Activated CD4-positive, alpha-beta T cell treated with anti-CD3 and anti-CD28 coated beads, Interleukin-2, amount 50 U/mL, for 24 hours (primary cell): ENCODE measurements at regions not wholly inside any gene's neighbourhood (a gene's known extent, or its start where the extent isn't known, plus 50 kb on each side); places are given as distances from the start of the nearest gene placed in this dataset.
"Not testable (repeated sequence)": the region's sequence is repeated elsewhere in the genome, so short reads cannot be mapped to it uniquely, and the experiment has no call there.

Experiments
- DNase-seq, 2 donors: peaks; one replicate each; pipeline ENCODE4 v3.0.0-alpha.2; 2020; ENCODE audit warnings: low read depth in 1 of 2, low spot score in 1 of 2

- DNase-seq = no peak
Measured at GRCh38 chr10:78236416-78237015, 202.9 kb downstream of the RPS24 start.

- DNase-seq = not testable (repeated sequence)
Measured at GRCh38 chr10:78237951-78238350, 204.3 kb downstream of the RPS24 start.

GRCh38 chr10:78247266-78247665 lies 213.6 kb downstream of the RPS24 start:
- DNase-seq = no peak

DNA sequence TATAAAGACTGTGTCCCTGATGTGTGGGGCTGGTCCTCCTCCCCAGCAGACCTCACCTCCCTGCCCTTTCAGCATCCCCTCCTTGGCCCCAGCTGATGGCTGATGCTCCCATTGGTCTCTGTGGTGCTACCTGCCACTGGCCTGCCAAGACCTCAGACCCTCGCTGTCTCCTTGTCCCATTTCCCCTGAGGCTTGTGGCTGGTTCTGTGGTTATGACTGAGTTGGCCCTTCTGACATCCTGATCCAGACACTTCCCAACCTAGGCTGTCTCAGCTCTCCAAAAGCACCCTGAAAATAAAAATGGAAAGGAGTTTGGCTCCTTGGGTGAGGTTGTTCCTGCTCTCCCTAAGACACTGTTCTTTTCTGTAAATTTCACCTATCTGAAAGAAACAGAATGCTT lies 214.2 kb downstream of the RPS24 start:
- DNase-seq = no peak

- no peak for DNase-seq
Measured at GRCh38 chr10:78248651-78249464, 215.2 kb downstream of the RPS24 start.

- DNase-seq = no peak
Measured at GRCh38 chr10:78249690-78250089, 216.0 kb downstream of the RPS24 start.

DNA sequence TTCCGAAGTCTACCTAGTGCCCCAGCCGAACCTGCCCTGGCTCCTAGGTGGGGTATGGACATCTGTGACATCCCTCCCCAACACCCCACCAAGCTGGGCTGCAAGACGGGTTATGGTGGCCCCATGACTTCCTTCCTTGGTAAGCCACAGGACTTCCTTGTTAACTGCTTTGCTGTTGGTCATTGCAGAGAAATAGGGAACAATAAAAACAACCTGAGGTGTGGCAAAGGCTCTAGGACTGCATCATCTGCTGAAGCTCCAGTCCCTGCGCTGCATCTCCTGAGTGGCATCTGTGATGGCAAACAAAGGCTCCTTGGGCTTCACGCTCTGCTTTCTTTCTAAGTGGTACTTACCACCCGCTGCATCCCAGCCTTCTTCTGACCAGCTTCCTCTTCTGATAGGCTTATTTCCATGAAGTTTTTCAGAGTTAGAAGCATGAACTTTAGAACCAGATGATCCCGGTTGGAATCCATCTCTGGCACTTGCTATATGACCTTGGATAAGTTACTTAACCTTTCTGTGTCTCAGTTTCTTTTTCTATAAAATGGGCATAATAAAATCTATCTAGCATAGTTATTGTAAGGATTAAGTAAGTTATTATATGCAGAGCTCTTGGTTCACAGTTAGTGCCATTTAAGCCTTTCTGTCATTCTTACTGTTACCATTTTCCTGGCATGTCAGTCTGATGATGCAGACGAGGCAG lies 216.8 kb downstream of the RPS24 start:
- no peak for DNase-seq

- no peak for DNase-seq
Measured at GRCh38 chr10:78251016-78251385, 217.3 kb downstream of the RPS24 start.

GRCh38 chr10:78252286-78252685 lies 218.6 kb downstream of the RPS24 start:
- no peak for DNase-seq

GRCh38 chr10:78253063-78253853 lies 219.6 kb downstream of the RPS24 start:
- no peak for DNase-seq

DNA sequence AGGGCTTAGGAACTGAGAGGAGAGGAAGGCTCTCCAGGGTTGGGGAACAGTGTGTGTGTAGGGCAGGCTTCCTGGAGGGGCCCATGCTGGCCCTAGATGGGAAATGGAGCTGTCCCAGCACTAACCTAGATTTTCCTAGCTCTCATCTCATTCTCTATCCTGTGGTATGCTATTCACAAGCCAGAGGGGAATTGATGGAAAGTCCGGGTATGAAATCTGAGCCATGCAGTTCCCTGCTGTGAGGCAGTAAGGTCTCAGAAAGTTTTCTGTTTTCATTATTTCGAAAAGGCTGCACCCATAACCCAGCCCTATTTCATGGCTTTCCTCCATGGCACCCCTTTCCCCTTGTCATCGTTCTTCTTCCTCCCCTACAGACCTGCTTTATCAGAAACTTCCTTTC lies 220.3 kb downstream of the RPS24 start:
- no peak for DNase-seq

DNA sequence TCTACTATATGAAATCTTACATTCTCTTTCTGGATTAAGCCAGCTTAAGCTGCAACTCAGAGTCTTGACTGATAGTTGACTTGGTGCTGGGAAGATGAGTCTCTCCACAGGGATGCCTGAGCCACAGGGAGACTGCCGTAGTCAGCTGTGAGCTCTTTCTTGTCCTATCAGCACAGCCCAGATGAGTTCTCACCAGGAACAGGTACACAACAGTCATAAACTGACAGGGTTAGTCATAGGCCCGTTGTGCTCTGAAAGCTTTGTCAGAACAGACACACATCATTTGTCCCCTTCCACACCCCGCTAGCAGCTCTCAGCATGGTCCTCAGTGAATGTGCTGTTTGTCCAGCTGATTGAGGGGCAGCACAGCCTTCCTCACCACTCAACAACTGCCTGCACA lies 221.6 kb downstream of the RPS24 start:
- DNase-seq = no peak

- no peak for DNase-seq
Measured at GRCh38 chr10:78255796-78256638, 222.4 kb downstream of the RPS24 start.

DNA sequence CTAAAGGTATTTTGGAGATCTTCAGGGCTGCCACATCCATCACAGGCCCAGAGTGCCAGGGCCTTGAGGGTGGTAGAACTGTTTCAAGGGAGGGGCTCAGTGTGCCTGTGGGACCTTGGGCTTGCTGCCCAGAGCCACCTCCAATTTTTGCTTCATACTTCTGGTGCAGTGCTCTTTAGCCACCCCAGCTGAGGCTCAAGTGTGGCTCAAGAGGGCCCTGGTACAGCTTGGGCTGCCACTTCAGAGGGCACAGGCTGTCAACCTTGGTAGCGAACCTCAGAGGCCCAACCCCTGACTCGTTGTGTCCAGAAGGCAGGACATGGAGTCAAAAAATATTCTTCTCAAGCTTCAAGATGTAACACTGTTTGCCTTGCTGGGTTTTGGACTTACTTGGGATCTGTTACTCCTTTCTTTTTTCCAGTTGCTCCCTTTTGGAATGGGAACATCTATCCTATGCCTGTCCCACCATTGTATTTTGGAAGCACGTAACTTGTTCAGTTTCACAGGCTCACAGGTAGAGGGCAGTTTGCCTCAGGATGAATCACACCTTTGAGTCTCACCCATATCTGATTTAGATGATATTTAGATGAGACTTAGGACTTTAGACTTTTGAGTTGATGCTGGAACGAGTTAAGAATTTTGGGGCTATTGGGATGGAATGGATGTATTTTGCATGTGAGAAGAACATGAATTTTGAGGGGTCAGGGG lies 224.8 kb downstream of the RPS24 start:
- no peak for DNase-seq

DNA sequence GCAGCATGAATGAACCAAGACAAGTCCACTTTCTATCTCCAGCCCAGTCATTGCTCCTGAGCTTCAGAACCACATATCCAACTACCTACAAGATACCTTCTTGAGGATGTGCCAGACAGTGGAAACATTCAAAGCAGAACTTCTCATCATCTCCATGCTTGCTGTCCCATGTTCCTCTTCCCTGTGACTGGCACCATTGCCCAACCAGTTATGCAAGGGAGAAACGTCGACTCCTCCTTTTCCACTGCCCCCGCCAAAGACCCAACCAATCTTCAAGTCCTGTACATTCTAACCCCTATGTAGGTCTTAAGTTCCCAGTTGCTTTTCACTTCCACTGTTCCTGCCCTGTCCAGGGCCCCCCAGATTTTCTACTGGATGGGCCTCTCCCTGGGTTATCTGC lies 225.7 kb downstream of the RPS24 start:
- DNase-seq = no peak

DNA sequence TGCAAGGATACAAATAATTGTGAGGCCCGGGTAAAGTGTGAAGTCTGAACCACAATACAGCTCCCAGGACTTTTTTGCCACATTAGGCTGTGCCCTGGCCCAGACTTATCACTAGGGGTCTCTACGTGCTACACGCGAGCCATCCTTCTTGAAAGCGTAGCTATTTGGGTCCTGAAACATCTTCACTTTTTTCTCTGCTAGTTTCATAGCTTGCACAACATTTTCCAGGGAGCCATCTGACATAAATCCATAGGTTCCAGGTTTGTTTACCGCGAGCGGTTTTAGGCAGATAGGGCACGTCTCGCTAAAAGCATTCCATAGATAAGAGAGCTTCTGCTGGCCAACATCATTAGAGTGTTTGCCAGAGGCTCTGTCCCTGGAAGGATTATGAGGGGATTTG lies 226.5 kb downstream of the RPS24 start:
- DNase-seq = no peak

DNA sequence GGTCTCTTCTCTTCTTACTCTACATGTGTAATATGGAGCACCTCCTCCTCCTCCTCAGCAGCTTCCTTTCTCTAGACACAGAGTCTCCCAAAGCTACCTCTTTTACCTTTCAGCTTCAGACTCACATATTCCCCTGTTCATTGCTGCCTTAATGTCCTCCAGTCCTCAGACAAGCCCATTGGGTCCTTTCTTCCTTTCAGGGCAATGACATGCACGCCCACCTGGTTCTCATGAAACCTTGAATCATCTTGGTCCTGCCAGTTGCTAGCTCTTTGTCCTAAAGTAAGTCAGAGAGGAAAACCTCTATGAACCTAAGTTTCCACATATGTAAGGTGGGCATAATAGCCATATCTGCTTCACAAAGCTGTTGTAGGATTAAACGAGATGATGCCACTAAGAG lies 227.0 kb downstream of the RPS24 start:
- DNase-seq = no peak

- DNase-seq = no peak
Measured at GRCh38 chr10:78261291-78261690, 227.6 kb downstream of the RPS24 start.

- DNase-seq = no peak
Measured at GRCh38 chr10:78262860-78263259, 229.2 kb downstream of the RPS24 start.

DNA sequence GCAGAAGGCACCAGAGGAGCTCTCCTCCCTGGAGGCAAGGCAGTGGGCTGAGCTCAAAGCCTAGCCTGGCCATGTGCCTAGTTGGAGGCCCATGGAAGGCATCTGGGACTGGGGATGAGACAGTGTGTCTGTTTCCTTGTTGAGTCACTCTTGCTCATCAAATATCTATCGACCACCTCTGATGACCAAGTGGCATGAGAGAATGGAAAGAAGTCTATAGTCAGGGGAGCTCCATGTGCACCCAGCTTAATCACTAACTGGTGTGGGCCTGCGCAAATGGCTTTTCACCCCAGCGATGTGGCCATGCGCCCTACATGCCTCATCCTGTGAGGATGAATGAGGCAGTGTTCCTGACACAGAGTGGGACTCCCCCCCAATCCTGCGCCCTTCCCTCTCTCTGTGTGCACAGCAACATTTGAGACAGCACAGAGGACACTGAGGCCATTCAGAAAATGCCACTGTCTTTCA lies 229.9 kb downstream of the RPS24 start:
- no peak for DNase-seq
